ENCODE measurements at regions not wholly inside any gene's neighbourhood (a gene's known extent, or its start where the extent isn't known, plus 50 kb on each side); places are given as distances from the start of the nearest gene placed in this dataset.
A peak's percentile ranks its signal among the peaks of the same experiment; 100 is the strongest.

DNA sequence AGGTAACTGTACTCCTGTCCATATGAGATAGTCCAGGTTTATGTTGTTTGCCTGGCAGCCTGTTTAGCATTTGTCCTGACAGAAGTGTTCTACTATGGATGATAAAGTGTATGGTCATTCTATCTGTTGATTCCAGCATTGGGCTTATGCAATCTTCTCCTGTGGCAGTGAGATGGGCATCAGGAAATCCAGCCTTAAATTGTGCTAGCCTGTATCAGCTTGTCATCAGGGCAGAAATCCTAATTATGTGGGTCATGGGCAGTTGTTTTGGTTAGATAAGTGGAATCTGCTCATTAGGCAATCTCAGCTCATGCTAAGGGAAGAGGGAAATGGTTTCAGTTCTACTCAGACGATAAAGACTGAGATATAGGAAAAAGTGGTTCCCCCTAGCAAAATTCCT, 247.4 kb upstream of the CHD1 start:
- no peak for ATAC-seq
- peaks cover 3% of the 10 kb centered on the region; the same call in 1 of the 2 replicates for H3K9me3 Mint-ChIP-seq
- no peak overlapping the region for H3K4me3 Mint-ChIP-seq
- no peak overlapping the region for H3K27ac Mint-ChIP-seq
- DNase-seq (ENCODE audit: low spot score) = no peak
- H3K4me1 Mint-ChIP-seq = no peaks in the 10 kb centered on the region
- TF ChIP-seq TEAD4 (CRISPR knock-in tag; IDR thresholded peaks at IDR 0.05) = no peak
- TF ChIP-seq, protein P1, sequence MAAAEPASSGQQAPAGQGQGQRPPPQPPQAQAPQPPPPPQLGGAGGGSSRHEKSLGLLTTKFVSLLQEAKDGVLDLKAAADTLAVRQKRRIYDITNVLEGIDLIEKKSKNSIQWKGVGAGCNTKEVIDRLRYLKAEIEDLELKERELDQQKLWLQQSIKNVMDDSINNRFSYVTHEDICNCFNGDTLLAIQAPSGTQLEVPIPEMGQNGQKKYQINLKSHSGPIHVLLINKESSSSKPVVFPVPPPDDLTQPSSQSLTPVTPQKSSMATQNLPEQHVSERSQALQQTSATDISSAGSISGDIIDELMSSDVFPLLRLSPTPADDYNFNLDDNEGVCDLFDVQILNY (CRISPR knock-in tag; IDR thresholded peaks at IDR 0.05) = no peak
- no peak for TF ChIP-seq CREM (CRISPR knock-in tag; IDR thresholded peaks at IDR 0.05)
- TF ChIP-seq NFATC4 (CRISPR knock-in tag; IDR thresholded peaks at IDR 0.05) = no peak
- no peak for TF ChIP-seq IRF2 (CRISPR knock-in tag; IDR thresholded peaks at IDR 0.05; ENCODE audit: borderline replicate concordance, low read depth)
- no peak for TF ChIP-seq ZBTB21 (CRISPR knock-in tag; IDR thresholded peaks at IDR 0.05; ENCODE audit: borderline replicate concordance)
- TF ChIP-seq, protein P2, sequence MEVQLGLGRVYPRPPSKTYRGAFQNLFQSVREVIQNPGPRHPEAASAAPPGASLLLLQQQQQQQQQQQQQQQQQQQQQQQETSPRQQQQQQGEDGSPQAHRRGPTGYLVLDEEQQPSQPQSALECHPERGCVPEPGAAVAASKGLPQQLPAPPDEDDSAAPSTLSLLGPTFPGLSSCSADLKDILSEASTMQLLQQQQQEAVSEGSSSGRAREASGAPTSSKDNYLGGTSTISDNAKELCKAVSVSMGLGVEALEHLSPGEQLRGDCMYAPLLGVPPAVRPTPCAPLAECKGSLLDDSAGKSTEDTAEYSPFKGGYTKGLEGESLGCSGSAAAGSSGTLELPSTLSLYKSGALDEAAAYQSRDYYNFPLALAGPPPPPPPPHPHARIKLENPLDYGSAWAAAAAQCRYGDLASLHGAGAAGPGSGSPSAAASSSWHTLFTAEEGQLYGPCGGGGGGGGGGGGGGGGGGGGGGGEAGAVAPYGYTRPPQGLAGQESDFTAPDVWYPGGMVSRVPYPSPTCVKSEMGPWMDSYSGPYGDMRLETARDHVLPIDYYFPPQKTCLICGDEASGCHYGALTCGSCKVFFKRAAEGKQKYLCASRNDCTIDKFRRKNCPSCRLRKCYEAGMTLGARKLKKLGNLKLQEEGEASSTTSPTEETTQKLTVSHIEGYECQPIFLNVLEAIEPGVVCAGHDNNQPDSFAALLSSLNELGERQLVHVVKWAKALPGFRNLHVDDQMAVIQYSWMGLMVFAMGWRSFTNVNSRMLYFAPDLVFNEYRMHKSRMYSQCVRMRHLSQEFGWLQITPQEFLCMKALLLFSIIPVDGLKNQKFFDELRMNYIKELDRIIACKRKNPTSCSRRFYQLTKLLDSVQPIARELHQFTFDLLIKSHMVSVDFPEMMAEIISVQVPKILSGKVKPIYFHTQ (CRISPR knock-in tag; IDR thresholded peaks at IDR 0.05) = no peak
- POLR2A ChIA-PET = no interaction called here
- H3K36me3 Mint-ChIP-seq = no peaks in the 10 kb centered on the region
- CTCF ChIA-PET = no interaction called here
- no peaks in the 10 kb centered on the region; the same call in 1 of the 2 replicates for H3K27me3 Mint-ChIP-seq (ENCODE audit: low read depth)

DNA sequence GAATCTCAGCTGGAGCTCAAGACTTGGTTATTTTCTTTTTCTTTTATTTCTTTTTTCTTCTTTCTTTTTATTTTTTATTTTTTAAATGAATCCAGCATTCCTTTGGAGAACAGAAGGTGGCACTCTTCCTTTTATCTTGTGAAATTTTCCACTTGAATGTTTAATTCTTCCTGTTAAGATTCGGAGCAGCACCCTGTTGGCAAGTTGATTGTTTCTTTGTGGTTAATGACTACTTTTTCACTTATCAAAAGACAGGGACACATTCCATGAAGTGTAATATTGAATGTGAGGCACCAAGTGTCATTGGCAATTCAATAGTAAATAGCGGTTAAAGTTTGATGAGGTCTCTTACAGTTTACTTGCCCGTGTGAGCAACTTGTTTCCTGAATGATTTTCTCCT, 240.5 kb upstream of the CHD1 start:
- no peaks in the 10 kb centered on the region for H3K36me3 Mint-ChIP-seq
- ATAC-seq = peak; percentile 59; the same call in 1 of the 2 replicates
- DNase-seq (ENCODE audit: low spot score) = no peak
- peaks cover 19% of the 10 kb centered on the region for H3K4me1 Mint-ChIP-seq
- no peak overlapping the region for H3K27ac Mint-ChIP-seq
- POLR2A ChIA-PET = no interaction called here
- peaks cover 6% of the 10 kb centered on the region for H3K9me3 Mint-ChIP-seq
- H3K4me3 Mint-ChIP-seq = no peak overlapping the region
- no peaks in the 10 kb centered on the region for H3K27me3 Mint-ChIP-seq (ENCODE audit: low read depth)
- CTCF ChIA-PET = interaction anchor here (2.7 kb wide), 1 partner anchor 65 kb away, joined by 13 read pairs; no protein-coding TSS in a partner anchor
- TF ChIP-seq NFE2L1 (CRISPR knock-in tag; IDR thresholded peaks at IDR 0.05) = no peak
- TF ChIP-seq, protein P3, sequence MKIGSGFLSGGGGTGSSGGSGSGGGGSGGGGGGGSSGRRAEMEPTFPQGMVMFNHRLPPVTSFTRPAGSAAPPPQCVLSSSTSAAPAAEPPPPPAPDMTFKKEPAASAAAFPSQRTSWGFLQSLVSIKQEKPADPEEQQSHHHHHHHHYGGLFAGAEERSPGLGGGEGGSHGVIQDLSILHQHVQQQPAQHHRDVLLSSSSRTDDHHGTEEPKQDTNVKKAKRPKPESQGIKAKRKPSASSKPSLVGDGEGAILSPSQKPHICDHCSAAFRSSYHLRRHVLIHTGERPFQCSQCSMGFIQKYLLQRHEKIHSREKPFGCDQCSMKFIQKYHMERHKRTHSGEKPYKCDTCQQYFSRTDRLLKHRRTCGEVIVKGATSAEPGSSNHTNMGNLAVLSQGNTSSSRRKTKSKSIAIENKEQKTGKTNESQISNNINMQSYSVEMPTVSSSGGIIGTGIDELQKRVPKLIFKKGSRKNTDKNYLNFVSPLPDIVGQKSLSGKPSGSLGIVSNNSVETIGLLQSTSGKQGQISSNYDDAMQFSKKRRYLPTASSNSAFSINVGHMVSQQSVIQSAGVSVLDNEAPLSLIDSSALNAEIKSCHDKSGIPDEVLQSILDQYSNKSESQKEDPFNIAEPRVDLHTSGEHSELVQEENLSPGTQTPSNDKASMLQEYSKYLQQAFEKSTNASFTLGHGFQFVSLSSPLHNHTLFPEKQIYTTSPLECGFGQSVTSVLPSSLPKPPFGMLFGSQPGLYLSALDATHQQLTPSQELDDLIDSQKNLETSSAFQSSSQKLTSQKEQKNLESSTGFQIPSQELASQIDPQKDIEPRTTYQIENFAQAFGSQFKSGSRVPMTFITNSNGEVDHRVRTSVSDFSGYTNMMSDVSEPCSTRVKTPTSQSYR (CRISPR knock-in tag; IDR thresholded peaks at IDR 0.05) = no peak
- no peak for TF ChIP-seq ZNF671 (CRISPR knock-in tag; IDR thresholded peaks at IDR 0.05)
- TF ChIP-seq SOX15 (CRISPR knock-in tag; IDR thresholded peaks at IDR 0.05) = no peak
- TF ChIP-seq, protein P4, sequence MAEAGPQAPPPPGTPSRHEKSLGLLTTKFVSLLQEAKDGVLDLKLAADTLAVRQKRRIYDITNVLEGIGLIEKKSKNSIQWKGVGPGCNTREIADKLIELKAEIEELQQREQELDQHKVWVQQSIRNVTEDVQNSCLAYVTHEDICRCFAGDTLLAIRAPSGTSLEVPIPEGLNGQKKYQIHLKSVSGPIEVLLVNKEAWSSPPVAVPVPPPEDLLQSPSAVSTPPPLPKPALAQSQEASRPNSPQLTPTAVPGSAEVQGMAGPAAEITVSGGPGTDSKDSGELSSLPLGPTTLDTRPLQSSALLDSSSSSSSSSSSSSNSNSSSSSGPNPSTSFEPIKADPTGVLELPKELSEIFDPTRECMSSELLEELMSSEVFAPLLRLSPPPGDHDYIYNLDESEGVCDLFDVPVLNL (CRISPR knock-in tag; IDR thresholded peaks at IDR 0.05; ENCODE audit: borderline replicate concordance, low read depth) = no peak
- TF ChIP-seq ETV6 (CRISPR knock-in tag; IDR thresholded peaks at IDR 0.05) = no peak
- TF ChIP-seq IRF2 (CRISPR knock-in tag; IDR thresholded peaks at IDR 0.05; ENCODE audit: borderline replicate concordance, low read depth) = no peak
- no peak for TF ChIP-seq OVOL2 (CRISPR knock-in tag; IDR thresholded peaks at IDR 0.05; ENCODE audit: borderline replicate concordance)
- TF ChIP-seq, protein P5, sequence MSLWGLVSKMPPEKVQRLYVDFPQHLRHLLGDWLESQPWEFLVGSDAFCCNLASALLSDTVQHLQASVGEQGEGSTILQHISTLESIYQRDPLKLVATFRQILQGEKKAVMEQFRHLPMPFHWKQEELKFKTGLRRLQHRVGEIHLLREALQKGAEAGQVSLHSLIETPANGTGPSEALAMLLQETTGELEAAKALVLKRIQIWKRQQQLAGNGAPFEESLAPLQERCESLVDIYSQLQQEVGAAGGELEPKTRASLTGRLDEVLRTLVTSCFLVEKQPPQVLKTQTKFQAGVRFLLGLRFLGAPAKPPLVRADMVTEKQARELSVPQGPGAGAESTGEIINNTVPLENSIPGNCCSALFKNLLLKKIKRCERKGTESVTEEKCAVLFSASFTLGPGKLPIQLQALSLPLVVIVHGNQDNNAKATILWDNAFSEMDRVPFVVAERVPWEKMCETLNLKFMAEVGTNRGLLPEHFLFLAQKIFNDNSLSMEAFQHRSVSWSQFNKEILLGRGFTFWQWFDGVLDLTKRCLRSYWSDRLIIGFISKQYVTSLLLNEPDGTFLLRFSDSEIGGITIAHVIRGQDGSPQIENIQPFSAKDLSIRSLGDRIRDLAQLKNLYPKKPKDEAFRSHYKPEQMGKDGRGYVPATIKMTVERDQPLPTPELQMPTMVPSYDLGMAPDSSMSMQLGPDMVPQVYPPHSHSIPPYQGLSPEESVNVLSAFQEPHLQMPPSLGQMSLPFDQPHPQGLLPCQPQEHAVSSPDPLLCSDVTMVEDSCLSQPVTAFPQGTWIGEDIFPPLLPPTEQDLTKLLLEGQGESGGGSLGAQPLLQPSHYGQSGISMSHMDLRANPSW (CRISPR knock-in tag; conservative IDR thresholded peaks at IDR 0.05; ENCODE audit: low read depth) = no peak
- TF ChIP-seq KAT7 (CRISPR knock-in tag; IDR thresholded peaks at IDR 0.05; ENCODE audit: borderline replicate concordance) = no peak
- TF ChIP-seq GRHL2 (CRISPR knock-in tag; IDR thresholded peaks at IDR 0.05; ENCODE audit: insufficient replicate concordance, severe bottlenecking) = no peak
- TF ChIP-seq, protein P6, sequence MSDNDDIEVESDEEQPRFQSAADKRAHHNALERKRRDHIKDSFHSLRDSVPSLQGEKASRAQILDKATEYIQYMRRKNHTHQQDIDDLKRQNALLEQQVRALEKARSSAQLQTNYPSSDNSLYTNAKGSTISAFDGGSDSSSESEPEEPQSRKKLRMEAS (CRISPR knock-in tag; IDR thresholded peaks at IDR 0.05) = no peak
- TF ChIP-seq, protein P7, sequence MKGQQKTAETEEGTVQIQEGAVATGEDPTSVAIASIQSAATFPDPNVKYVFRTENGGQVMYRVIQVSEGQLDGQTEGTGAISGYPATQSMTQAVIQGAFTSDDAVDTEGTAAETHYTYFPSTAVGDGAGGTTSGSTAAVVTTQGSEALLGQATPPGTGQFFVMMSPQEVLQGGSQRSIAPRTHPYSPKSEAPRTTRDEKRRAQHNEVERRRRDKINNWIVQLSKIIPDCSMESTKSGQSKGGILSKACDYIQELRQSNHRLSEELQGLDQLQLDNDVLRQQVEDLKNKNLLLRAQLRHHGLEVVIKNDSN (CRISPR knock-in tag; IDR thresholded peaks at IDR 0.05) = no peak
- TF ChIP-seq, protein P8, sequence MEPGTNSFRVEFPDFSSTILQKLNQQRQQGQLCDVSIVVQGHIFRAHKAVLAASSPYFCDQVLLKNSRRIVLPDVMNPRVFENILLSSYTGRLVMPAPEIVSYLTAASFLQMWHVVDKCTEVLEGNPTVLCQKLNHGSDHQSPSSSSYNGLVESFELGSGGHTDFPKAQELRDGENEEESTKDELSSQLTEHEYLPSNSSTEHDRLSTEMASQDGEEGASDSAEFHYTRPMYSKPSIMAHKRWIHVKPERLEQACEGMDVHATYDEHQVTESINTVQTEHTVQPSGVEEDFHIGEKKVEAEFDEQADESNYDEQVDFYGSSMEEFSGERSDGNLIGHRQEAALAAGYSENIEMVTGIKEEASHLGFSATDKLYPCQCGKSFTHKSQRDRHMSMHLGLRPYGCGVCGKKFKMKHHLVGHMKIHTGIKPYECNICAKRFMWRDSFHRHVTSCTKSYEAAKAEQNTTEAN (CRISPR knock-in tag; IDR thresholded peaks at IDR 0.05) = no peak
- TF ChIP-seq NFYB (CRISPR knock-in tag; conservative IDR thresholded peaks at IDR 0.05; ENCODE audit: low read depth) = no peak

Data from WTC11 (cell line).